SJCRH30 (cell line): ENCODE measurements at regions not wholly inside any gene's neighbourhood (a gene's known extent, or its start where the extent isn't known, plus 50 kb on each side); places are given as distances from the start of the nearest gene placed in this dataset.

Experiments
- DNase-seq, 2 experiments: peaks; one replicate each; pipeline ENCODE4 v3.0.0-alpha.2; 2015 to 2020
- H3K27ac ChIP-seq: fragments of 250-450 bp; sonication (Bioruptor Pico); 2 replicates; pipeline ENCODE4 v1.5.1; 2020; ENCODE audit warnings: mild to moderate bottlenecking, moderate library complexity
- H3K27me3 ChIP-seq: fragments of 250-450 bp; sonication (Bioruptor Pico); 2 replicates; pipeline ENCODE4 v1.5.1; 2020; ENCODE audit warnings: mild to moderate bottlenecking, moderate library complexity
- H3K36me3 ChIP-seq: fragments of 250-450 bp; sonication (Bioruptor Pico); 2 replicates; pipeline ENCODE4 v1.5.1; 2020; ENCODE audit warnings: mild to moderate bottlenecking, moderate library complexity
- H3K4me1 ChIP-seq: fragments of 250-450 bp; sonication (Bioruptor Pico); 2 replicates; pipeline ENCODE4 v1.5.1; 2020; ENCODE audit warnings: mild to moderate bottlenecking, moderate library complexity
- H3K4me3 ChIP-seq: fragments of 250-450 bp; sonication (Bioruptor Pico); 2 replicates; pipeline ENCODE4 v1.5.1; 2020; ENCODE audit warnings: mild to moderate bottlenecking, moderate library complexity
- H3K9me3 ChIP-seq: fragments of 250-450 bp; sonication (Bioruptor Pico); replicated peaks from 2 replicates; pipeline ENCODE4 v1.5.1; 2020; ENCODE audit warnings: mild to moderate bottlenecking, moderate library complexity

DNA sequence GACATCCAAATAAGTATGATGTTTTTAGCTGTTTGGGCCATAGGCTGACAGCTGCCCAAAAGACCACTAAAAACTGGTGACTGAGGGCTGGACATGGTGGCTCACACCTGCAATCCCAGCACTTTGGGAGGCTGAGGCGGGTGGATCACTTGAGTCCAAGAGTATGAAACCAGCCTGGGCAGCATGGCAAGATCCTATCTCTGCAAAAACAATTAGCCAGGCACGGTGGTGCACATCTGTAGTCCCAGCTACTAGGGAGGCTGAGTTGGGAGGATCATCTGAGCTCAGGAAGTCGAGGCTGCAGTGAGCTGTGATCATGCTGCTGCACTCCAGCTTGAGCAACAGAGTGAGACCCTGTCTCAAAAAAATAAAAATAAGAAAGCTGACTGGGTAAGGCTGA, 511.5 kb upstream of the RAB6C start:
- Histone ChIP-seq H3K27me3 (no peaks in the 10 kb centered on the region; the same call in 1 of the 2 replicates), H3K4me1 (no peaks in the 10 kb centered on the region), H3K9me3 (no peaks in the 10 kb centered on the region), H3K27ac (no peak overlapping the region), H3K4me3 (no peak overlapping the region), H3K36me3 (no peaks in the 10 kb centered on the region)
- DNase-seq: no peak

DNA sequence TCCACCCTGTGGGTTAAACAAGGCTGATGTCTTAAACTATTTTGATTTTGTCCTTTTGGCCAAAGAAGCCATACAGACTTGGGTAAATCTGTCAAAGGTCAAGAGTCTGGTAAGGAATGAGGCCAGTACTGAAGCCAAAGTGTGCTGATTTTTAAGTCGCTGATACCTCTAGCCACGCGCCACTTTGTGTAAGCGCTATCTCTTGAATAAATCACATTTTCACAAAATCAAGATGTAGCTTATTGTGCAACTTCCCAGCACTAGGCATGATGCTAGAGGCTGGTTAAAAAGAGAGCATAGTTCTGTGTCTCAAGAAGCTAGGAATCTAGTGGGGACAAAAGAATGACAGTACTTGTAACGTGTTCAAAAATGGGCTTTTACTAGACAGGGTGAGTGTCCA, 510.6 kb upstream of the RAB6C start:
- Histone ChIP-seq H3K4me3 (no peak overlapping the region), H3K36me3 (no peaks in the 10 kb centered on the region), H3K9me3 (no peaks in the 10 kb centered on the region), H3K4me1 (no peaks in the 10 kb centered on the region), H3K27ac (no peak overlapping the region), H3K27me3 (no peaks in the 10 kb centered on the region; the same call in 1 of the 2 replicates)
- no peak for DNase-seq

DNA sequence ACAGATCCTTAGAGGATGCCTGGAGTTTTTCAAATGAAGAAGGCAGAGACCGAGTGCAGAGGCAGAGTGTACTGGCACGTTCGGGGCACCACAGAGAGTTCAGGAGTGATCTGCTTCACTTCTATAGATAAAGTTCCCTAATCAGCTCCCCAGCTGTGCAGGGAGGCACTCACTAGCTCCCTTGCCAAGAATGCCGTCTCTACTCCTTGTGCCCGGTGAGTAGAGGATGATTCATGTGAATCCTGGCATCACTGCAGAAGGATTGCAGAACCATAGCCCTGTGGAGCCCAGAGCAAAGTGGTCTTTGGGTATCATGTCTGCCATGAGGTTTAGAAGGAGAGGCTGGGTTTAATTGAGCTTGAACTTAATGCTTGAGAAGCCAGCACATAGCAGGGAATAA, 510.1 kb upstream of the RAB6C start:
- H3K4me1 ChIP-seq: no peaks in the 10 kb centered on the region
- no peaks in the 10 kb centered on the region for H3K9me3 ChIP-seq
- no peaks in the 10 kb centered on the region; the same call in 1 of the 2 replicates for H3K27me3 ChIP-seq
- DNase-seq: no peak
- H3K4me3 ChIP-seq: no peak overlapping the region
- no peak overlapping the region for H3K27ac ChIP-seq
- H3K36me3 ChIP-seq: no peaks in the 10 kb centered on the region

DNA sequence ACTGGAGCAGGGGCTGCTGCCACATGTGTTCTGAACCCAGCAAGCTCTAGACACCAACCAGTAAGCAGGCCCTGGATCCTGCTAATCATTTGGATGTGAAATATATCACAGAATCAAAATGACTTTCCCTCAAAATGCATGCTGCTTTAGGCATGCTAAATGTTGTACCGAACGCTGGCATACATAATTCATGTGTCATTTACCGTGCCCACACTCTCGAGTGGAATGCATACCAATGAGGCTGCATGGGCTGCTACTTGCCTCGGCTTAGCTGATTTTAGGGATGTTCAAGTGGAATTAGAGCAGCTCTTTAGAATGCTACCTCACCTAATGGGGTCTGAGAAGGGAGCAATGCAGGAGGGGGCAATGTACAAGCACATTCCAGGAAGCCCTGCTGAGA, 509.6 kb upstream of the RAB6C start:
- Histone ChIP-seq H3K27ac (no peak overlapping the region), H3K9me3 (no peaks in the 10 kb centered on the region), H3K4me1 (no peaks in the 10 kb centered on the region), H3K4me3 (no peak overlapping the region), H3K36me3 (no peaks in the 10 kb centered on the region), H3K27me3 (no peaks in the 10 kb centered on the region; the same call in 1 of the 2 replicates)
- no peak for DNase-seq

DNA sequence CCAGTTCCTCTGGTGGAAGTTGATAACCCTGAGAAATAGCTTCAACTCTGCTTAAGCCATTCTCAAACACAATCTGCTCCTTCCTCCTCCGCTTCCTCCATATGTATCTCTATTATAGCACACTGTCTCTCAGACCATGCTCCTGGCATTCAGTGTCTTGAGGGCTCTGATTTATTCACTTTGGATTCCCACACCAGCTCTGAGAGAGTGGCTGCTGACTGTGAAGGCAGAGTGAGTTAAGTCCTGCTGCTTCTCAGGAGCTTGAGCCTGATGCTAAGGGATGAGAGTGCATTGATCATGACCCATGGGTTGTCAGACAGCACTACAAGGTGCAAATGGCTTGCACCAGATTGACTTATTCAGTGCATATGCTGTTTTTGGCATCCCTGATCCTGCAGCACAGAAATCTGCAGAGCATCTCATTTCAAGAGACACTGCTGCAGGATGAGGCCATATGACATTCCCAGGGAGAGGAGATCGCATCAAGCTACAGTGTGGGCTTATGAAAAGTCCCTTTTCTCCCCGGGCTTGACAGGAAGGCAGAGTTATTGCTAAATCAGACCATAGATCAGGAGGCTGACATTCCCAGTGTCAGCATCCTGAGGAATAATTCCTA, 500.5 kb upstream of the RAB6C start:
- no peak for DNase-seq
- H3K27ac ChIP-seq: no peak overlapping the region
- no peaks in the 10 kb centered on the region for H3K4me1 ChIP-seq
- no peaks in the 10 kb centered on the region for H3K36me3 ChIP-seq
- H3K27me3 ChIP-seq: 0 out of 2 replicates have a peak, but pooled peaks cover 4% of the 10 kb centered on the region
- no peaks in the 10 kb centered on the region for H3K9me3 ChIP-seq
- no peak overlapping the region for H3K4me3 ChIP-seq

DNA sequence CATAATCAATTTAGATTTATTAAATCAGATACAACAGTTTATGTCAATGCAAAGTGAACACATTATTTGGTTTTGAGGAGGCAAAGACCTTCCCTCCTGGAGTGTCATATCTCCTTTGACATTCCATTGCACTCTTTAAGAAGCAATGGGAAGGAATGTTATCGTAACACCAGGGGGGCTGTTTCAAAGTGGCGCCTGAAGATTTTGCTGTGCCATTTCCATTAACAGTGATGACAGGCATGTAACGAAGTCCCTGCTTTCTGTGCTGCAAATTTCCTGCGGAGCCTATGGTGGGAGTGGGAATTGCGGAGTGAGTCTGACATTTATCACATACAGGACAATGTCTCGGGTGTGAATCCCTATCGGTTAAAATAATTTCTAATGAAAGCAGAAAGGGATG, 499.6 kb upstream of the RAB6C start:
- Histone ChIP-seq H3K27me3 (0 out of 2 replicates have a peak, but pooled peaks cover 7% of the 10 kb centered on the region), H3K27ac (no peak overlapping the region), H3K4me1 (no peaks in the 10 kb centered on the region), H3K4me3 (no peak overlapping the region), H3K9me3 (no peaks in the 10 kb centered on the region), H3K36me3 (no peaks in the 10 kb centered on the region)
- DNase-seq: no peak

DNA sequence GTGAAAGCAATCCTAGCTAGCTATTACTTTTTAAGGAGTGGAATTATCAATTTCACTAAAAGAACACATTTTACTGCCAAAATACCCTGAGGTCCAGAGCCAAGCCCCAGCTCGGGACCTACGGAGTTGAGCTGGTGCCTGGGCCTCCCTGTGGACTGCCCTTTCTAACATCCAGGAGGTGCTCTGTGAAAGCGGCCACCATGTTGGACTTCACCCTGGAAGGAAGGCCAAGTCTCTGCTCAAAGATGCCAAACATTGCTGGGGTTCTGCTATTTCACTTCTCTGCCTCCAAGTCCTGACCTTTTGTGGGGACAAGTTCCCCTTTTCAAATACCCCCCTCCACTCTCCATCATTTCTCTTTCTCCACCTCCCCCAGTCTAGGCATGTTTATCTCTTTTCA, 498.7 kb upstream of the RAB6C start:
- no peak for DNase-seq
- no peaks in the 10 kb centered on the region for H3K4me1 ChIP-seq
- no peaks in the 10 kb centered on the region for H3K36me3 ChIP-seq
- H3K27me3 ChIP-seq: 0 out of 2 replicates have a peak, but pooled peaks cover 7% of the 10 kb centered on the region
- H3K4me3 ChIP-seq: no peak overlapping the region
- H3K27ac ChIP-seq: no peak overlapping the region
- H3K9me3 ChIP-seq: no peaks in the 10 kb centered on the region

DNA sequence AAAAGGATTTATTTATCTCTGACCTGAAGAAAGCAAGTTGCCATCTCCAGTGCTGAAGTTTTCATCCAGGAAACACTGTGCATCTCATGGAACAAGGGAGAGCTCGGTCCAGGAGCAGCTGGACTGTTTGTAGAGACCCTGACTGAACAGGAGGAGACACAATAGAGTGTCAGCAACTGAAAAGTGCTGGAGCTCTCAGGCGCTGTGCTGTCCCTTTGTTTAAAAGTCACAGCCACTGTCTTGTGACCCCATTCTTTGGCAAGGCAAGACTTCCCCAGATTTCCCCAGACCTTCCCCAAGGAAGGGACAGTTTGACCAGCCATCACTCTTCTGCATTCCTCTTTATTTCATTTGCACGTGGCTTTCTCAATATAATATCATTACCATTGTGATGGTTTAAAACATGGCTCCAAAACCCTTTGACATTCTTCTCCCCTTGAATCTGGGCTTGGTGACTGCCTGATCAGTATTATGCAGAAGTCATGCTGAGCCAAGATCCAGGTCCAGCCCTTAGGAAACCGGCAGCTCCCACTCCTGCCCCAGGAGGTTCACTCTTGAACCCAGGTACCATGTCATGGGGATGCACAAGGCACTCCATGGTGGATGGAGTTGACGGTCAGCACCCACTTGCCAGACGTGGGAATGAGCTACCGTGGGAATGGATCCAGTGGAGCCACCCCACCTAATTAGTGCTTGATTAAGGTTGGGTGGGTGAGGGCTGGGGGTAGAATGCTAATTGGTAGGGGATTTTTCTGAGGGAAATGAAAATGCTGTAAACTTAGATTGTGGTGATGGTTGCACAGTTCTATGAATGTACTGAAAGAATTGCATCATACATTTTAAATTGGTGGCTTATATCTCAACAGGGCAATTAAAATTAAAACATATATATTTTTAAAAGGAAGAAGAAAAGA, 497.9 kb upstream of the RAB6C start:
- H3K4me3 ChIP-seq: no peak overlapping the region
- no peak for DNase-seq
- no peaks in the 10 kb centered on the region for H3K4me1 ChIP-seq
- H3K27ac ChIP-seq: no peak overlapping the region
- no peaks in the 10 kb centered on the region for H3K9me3 ChIP-seq
- H3K27me3 ChIP-seq: 0 out of 2 replicates have a peak, but pooled peaks cover 7% of the 10 kb centered on the region
- no peaks in the 10 kb centered on the region for H3K36me3 ChIP-seq

DNA sequence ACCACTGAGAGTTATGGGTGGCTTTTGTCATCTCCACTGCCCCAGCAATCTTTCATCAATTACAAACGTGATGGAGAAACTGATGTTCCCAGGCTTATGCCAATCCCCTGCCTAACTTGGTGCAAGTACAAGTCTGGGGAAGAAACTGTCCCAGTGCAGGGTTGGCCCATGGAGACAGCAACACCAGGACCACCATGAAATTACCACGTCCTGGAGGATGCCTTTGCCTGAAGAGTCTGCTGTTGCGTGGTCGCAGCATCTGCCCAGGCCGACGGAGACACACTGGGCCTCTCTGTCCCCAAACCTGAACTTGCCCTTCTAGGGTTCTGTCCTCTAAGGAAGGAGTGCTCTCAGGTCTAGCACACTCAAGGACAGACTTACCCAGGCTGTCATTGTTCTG, 496.8 kb upstream of the RAB6C start:
- H3K4me1 ChIP-seq: no peaks in the 10 kb centered on the region
- no peaks in the 10 kb centered on the region for H3K36me3 ChIP-seq
- 0 out of 2 replicates have a peak, but pooled peaks cover 7% of the 10 kb centered on the region for H3K27me3 ChIP-seq
- H3K9me3 ChIP-seq: no peaks in the 10 kb centered on the region
- no peak overlapping the region for H3K27ac ChIP-seq
- H3K4me3 ChIP-seq: no peak overlapping the region
- DNase-seq: no peak

DNA sequence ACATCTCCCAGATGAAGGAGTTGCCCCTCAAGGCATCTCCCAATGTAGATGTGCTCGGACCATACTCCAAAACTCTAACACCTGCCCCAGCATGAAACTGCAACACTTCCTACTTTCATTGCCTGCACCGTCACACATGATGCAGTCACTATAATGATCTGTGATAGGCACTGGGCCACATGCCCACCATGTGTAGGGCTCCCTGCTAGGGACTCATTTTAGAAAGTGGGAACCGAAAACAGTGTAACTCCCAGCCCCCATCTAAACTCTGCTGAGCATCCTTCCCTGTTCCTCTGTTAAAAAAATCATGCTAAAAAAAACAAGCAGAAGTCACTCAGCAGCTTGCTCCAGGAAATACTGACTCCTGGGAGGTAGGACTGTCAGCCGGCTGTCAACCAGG, 496.1 kb upstream of the RAB6C start:
- H3K9me3 ChIP-seq: no peaks in the 10 kb centered on the region
- no peaks in the 10 kb centered on the region for H3K36me3 ChIP-seq
- H3K4me1 ChIP-seq: no peaks in the 10 kb centered on the region
- no peak overlapping the region for H3K27ac ChIP-seq
- no peak for DNase-seq
- no peak overlapping the region for H3K4me3 ChIP-seq
- H3K27me3 ChIP-seq: 0 out of 2 replicates have a peak, but pooled peaks cover 7% of the 10 kb centered on the region

DNA sequence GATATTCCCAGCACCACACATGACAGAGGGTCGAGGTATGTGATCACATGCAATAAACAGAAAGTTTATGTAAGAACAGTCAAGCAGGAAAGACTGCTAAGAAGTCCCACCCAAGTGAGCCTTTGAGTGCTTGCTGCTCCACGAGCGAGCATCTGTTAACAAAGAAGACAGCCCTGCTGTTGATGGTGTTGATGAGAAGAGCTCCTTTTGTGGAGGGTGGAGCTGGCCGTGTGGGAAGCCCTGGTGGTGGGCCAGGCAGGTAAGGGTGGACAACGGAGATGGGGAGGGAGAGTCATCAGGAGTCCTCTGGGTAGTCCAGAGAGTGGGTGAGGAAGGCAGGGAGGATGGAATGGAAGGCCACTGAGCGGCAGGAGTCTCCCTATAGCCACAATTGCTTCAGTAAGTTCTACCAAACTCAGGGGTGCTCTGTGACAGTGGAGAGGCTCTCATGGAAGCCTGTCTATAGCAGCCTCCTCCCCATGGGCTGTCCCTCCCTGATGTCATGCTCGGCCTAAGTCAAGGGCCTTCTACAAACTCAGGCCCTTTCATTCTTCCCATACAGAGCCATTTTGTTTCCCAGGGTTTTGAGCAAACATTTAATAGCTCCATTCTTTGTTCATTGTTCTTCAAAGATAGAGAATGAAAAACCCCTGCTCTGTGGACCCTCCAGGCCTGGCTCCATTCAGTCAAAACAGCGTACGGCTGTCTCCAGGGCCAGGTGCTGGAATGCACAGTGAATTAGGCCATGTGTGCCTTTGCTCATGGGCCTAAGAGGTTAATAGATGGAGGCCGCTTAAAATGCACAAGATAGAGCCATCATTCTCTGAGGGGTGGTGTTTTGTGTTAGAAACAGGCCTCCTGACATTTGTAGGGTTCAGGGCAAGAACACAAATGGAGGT, 494.2 kb upstream of the RAB6C start:
- H3K9me3 ChIP-seq: no peaks in the 10 kb centered on the region
- no peak overlapping the region for H3K27ac ChIP-seq
- no peaks in the 10 kb centered on the region for H3K4me1 ChIP-seq
- no peak for DNase-seq
- no peaks in the 10 kb centered on the region for H3K36me3 ChIP-seq
- H3K27me3 ChIP-seq: 0 out of 2 replicates have a peak, but pooled peaks cover 7% of the 10 kb centered on the region
- H3K4me3 ChIP-seq: no peak overlapping the region

DNA sequence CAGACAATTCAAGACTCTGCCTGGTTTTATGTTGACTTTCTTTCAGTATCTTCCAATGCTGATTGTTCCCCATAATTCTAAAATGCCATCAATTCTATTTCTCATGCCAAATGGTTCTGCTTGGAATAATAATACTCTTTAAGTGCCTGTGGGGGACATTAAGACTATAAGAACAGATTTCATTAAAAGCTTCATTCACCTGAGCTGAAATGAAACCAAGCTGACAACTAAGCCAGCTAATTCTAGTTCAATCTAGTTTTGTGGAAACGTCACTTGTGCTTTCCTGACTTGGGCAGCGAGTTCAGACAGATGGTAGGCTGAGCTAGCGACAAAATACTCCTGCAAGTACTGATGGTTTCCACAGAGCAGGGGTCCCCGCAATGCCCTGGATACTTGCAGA, 491.1 kb upstream of the RAB6C start:
- Histone ChIP-seq H3K4me3 (no peak overlapping the region), H3K4me1 (no peaks in the 10 kb centered on the region), H3K36me3 (no peaks in the 10 kb centered on the region), H3K9me3 (no peaks in the 10 kb centered on the region), H3K27me3 (0 out of 2 replicates have a peak, but pooled peaks cover 7% of the 10 kb centered on the region), H3K27ac (no peak overlapping the region)
- DNase-seq: no peak

DNA sequence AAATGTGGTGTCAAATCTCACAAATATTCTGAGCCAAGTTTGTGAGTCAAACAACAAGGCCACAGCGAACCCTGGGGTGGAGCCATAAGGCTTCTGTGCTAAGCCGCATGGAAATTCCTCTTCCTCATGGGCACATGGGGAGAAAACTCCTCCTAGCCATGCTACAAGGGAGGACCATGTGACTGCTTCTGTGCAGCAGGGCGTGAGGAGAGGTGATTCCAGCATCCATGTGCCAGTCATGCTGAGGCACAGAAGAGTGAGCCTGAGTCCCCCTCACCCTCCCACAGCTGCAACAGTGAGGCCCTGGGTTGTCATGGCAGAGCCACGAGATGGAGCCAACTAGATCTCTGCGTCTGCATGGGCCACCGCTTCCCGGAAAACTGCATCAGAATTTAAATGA, 488.8 kb upstream of the RAB6C start:
- Histone ChIP-seq H3K4me3 (no peak overlapping the region), H3K4me1 (no peaks in the 10 kb centered on the region), H3K9me3 (no peaks in the 10 kb centered on the region), H3K27me3 (no peaks in the 10 kb centered on the region), H3K36me3 (no peaks in the 10 kb centered on the region), H3K27ac (no peak overlapping the region)
- DNase-seq: peak in 1 of 2 experiments; percentile 11

DNA sequence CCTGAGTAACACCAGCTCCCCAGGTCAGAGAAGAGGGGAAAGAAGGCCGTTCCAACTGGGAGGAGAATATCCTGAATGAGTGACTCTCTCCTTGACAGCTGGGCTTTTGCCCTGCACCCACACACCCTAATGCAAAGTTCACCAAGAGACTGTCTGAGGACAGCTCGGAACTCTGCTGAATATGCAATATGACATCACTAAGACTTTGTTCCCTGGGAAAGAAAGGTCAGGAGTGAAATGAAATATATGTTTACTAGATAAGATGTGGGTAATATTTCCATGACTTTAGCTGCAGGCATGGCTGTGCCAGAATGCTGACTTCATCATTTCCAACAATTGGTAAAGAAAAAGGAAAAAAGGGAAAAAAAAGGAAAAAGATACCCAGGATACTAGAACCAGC, 488.2 kb upstream of the RAB6C start:
- Histone ChIP-seq H3K27ac (no peak overlapping the region), H3K36me3 (no peaks in the 10 kb centered on the region), H3K4me3 (no peak overlapping the region), H3K27me3 (no peaks in the 10 kb centered on the region), H3K4me1 (no peaks in the 10 kb centered on the region), H3K9me3 (no peaks in the 10 kb centered on the region)
- no peak for DNase-seq

DNA sequence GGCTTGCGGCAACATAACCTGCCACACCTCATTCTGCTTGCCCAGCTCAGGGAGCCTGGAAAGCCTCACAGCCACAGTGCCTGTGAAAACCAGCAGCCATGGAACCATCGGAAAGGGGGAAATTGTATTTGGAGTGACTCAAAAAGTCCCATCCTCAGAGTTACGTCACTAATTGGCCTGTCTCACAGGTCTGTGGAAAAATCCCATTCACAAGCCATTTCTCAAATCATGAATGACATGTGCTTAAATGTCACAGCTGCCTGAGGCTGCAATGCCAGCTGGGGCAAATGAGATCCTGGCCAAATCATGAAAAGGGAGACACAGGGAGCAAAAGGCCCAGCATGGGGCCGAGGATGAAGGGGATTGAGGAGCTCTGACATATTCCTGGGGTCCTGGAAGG, 486.9 kb upstream of the RAB6C start:
- Histone ChIP-seq H3K4me1 (no peaks in the 10 kb centered on the region), H3K4me3 (no peak overlapping the region), H3K36me3 (no peaks in the 10 kb centered on the region), H3K9me3 (no peaks in the 10 kb centered on the region), H3K27ac (no peak overlapping the region), H3K27me3 (no peaks in the 10 kb centered on the region)
- no peak for DNase-seq
